IMR-90 (cell line): ENCODE measurements at regions not wholly inside any gene's neighbourhood (a gene's known extent, or its start where the extent isn't known, plus 50 kb on each side); places are given as distances from the start of the nearest gene placed in this dataset.

ENCODE experiments used
- ATAC-seq: fragments of 200-7000 bp; cut with Tn5 transposase; 2 replicates; pipeline ENCODE4 v1.9.1; 2020; ENCODE audit warnings: low read depth, mild to moderate bottlenecking, moderate library complexity
- BruUV-seq: library from RNA; stranded (reverse); fragments of 400-500 nt; replicated peaks from 2 replicates; lab custom pipeline; 2021; lab: Mats Ljungman, UMichigan
- CTCF ChIA-PET: fragments of 300-600 bp; formaldehyde crosslinking; extraction: SDS; loops from one replicate; lab custom pipeline; 2021; ENCODE audit warnings: antibody characterized with exemption; lab: Yijun Ruan, JAX
- POLR2A ChIA-PET: fragments of 300-600 bp; sonication (Branson Sonifier 250); formaldehyde crosslinking; loops from one replicate; lab custom pipeline; 2022; ENCODE audit warnings: antibody characterized with exemption; ENCODE audit not compliant: unreplicated experiment; lab: Charles Lee
- DNase-seq: peaks from one replicate; pipeline ENCODE4 v3.0.0; 2013
- H2AFZ ChIP-seq: replicated peaks from 2 replicates; pipeline ENCODE3; 2013; ENCODE audit warnings: low read length, mild to moderate bottlenecking; ENCODE audit not compliant: poor library complexity
- H2AK5ac ChIP-seq: 2 replicates; pipeline ENCODE4 v1.6.1; 2013; ENCODE audit warnings: low read depth, low read length, inconsistent platforms
- H2AK9ac ChIP-seq: replicated peaks from 2 replicates; pipeline ENCODE3; 2013; ENCODE audit warnings: mild to moderate bottlenecking, low read depth, low read length, moderate library complexity; ENCODE audit not compliant: poor library complexity
- H2BK120ac ChIP-seq: 2 replicates; pipeline ENCODE4 v1.6.1; 2013; ENCODE audit warnings: low read depth, low read length, inconsistent platforms
- H2BK15ac ChIP-seq: 3 replicates; pipeline ENCODE4 v1.6.1; 2013; ENCODE audit warnings: low read depth, low read length, inconsistent platforms
- H2BK20ac ChIP-seq: 2 replicates; pipeline ENCODE4 v1.6.1; 2013; ENCODE audit warnings: low read depth, mild to moderate bottlenecking, inconsistent platforms, low read length, moderate library complexity
- H2BK5ac ChIP-seq: 2 replicates; pipeline ENCODE4 v1.6.1; 2013; ENCODE audit warnings: mild to moderate bottlenecking, low read depth, low read length, inconsistent platforms; ENCODE audit not compliant: poor library complexity, severe bottlenecking
- H3K14ac ChIP-seq: replicated peaks from 2 replicates; pipeline ENCODE4 v1.6.1; 2013; ENCODE audit warnings: low read depth, low read length, inconsistent platforms
- H3K18ac ChIP-seq: 2 replicates; pipeline ENCODE4 v1.6.1; 2013; ENCODE audit warnings: low read depth, low read length, control low read depth
- H3K23ac ChIP-seq: 2 replicates; pipeline ENCODE4 v1.6.1; 2013; ENCODE audit warnings: low read depth, low read length, inconsistent platforms
- H3K27ac ChIP-seq: 2 replicates; pipeline ENCODE4 v1.5.1; 2013; ENCODE audit warnings: mild to moderate bottlenecking, control low read depth, low read length; ENCODE audit not compliant: insufficient read depth
- H3K27me3 ChIP-seq: 2 replicates; pipeline ENCODE4 v1.6.1; 2013; ENCODE audit warnings: low read length; ENCODE audit not compliant: control insufficient read depth, insufficient read depth
- H3K36me3 ChIP-seq: 2 replicates; pipeline ENCODE4 v1.6.1; 2013; ENCODE audit warnings: low read length, mixed read lengths; ENCODE audit not compliant: control insufficient read depth, insufficient read depth
- H3K4ac ChIP-seq: 2 replicates; pipeline ENCODE4 v1.6.1; 2013; ENCODE audit warnings: low read depth, low read length, inconsistent platforms
- H3K4me1 ChIP-seq: 2 replicates; pipeline ENCODE4 v1.6.1; 2013; ENCODE audit warnings: low read length, mixed read lengths; ENCODE audit not compliant: control insufficient read depth, insufficient read depth
- H3K4me2 ChIP-seq: 2 replicates; pipeline ENCODE4 v1.6.1; 2013; ENCODE audit warnings: low read depth, mild to moderate bottlenecking, control low read depth, low read length, moderate library complexity
- H3K4me3 ChIP-seq: 2 replicates; pipeline ENCODE4 v1.5.1; 2013; ENCODE audit warnings: low read depth, mild to moderate bottlenecking, control low read depth, low read length, moderate library complexity; ENCODE audit not compliant: insufficient read depth
- H3K56ac ChIP-seq: 2 replicates; pipeline ENCODE4 v1.6.1; 2013; ENCODE audit warnings: low read length, inconsistent platforms; ENCODE audit not compliant: insufficient read depth; ENCODE audit errors: extremely low read depth
- H3K79me1 ChIP-seq, 2 experiments: 2 replicates each; pipeline ENCODE4 v1.6.1; 2013; ENCODE audit warnings: low read length in 2 of 2, inconsistent platforms in 1 of 2, low read depth in 1 of 2
- H3K9ac ChIP-seq: 2 replicates; pipeline ENCODE4 v1.6.1; 2013; ENCODE audit warnings: low read depth, low read length, control low read depth
- H3K9me1 ChIP-seq: 2 replicates; pipeline ENCODE4 v1.6.1; 2013; ENCODE audit warnings: low read length, inconsistent platforms; ENCODE audit not compliant: insufficient read depth
- H3K9me3 ChIP-seq: 2 replicates; pipeline ENCODE4 v1.6.1; 2013; ENCODE audit warnings: low read length; ENCODE audit not compliant: control insufficient read depth, insufficient read depth
- H4K20me1 ChIP-seq: 2 replicates; pipeline ENCODE4 v1.6.1; 2013; ENCODE audit warnings: low read length, inconsistent platforms; ENCODE audit not compliant: insufficient read depth
- H4K5ac ChIP-seq: 2 replicates; pipeline ENCODE4 v1.6.1; 2013; ENCODE audit warnings: mild to moderate bottlenecking, low read depth, low read length, control low read depth
- H4K8ac ChIP-seq, 2 experiments: 2 replicates each; pipeline ENCODE4 v1.6.1; 2013; ENCODE audit warnings: low read depth in 2 of 2, low read length in 2 of 2, control low read depth in 1 of 2, inconsistent platforms in 1 of 2
- H4K91ac ChIP-seq: 2 replicates; pipeline ENCODE4 v1.6.1; 2013; ENCODE audit warnings: low read depth, low read length, inconsistent platforms; ENCODE audit not compliant: insufficient read depth
- BHLHE40 ChIP-seq: fragments of 150-350 bp; IDR thresholded peaks from 2 replicates; pipeline ENCODE4 v1.6.1; 2016; ENCODE audit warnings: mild to moderate bottlenecking, low read depth, low read length
- CEBPB ChIP-seq: IDR thresholded peaks from 2 replicates; pipeline ENCODE4 v1.6.1; 2012; ENCODE audit warnings: low read depth, low read length, improper control_type of control experiment
- CHD1 ChIP-seq: IDR thresholded peaks from 2 replicates; pipeline ENCODE4 v1.6.1; 2012; ENCODE audit warnings: low read depth, low read length, improper control_type of control experiment
- FOS ChIP-seq: fragments of 150-350 bp; IDR thresholded peaks from 2 replicates; pipeline ENCODE4 v1.6.1; 2016; ENCODE audit warnings: low read depth, low read length
- MAFK ChIP-seq: IDR thresholded peaks from 2 replicates; pipeline ENCODE4 v1.6.1; 2012; ENCODE audit warnings: low read depth, low read length, improper control_type of control experiment
- MXI1 ChIP-seq: IDR thresholded peaks from 2 replicates; pipeline ENCODE4 v1.6.1; 2012; ENCODE audit warnings: low read depth, mild to moderate bottlenecking, low read length, moderate library complexity, borderline replicate concordance
- NFE2L2 ChIP-seq: fragments of 150-350 bp; IDR thresholded peaks from 2 replicates; pipeline ENCODE4 v1.6.1; 2016; ENCODE audit warnings: low read depth, mild to moderate bottlenecking, low read length
- POLR2A ChIP-seq: IDR thresholded peaks from 2 replicates; pipeline ENCODE4 v1.6.1; 2012; ENCODE audit warnings: mild to moderate bottlenecking, low read depth, low read length
- RAD21 ChIP-seq: IDR thresholded peaks from 2 replicates; pipeline ENCODE4 v1.6.1; 2012; ENCODE audit warnings: low read length, improper control_type of control experiment
- RCOR1 ChIP-seq: IDR thresholded peaks from 2 replicates; pipeline ENCODE4 v1.6.1; 2012; ENCODE audit warnings: mild to moderate bottlenecking, low read length, improper control_type of control experiment; ENCODE audit not compliant: insufficient replicate concordance
- RFX5 ChIP-seq: IDR thresholded peaks from 2 replicates; pipeline ENCODE4 v1.8.0; 2012; ENCODE audit warnings: low read depth, mild to moderate bottlenecking, low read length, moderate library complexity
- WGBS, 2 experiments: methylation state at CpG; one replicate each; pipeline versions ENCODE4 v1.1.5 to v1.1.7; 2013; ENCODE audit warnings: missing lambda C conversion rate in 2 of 2; ENCODE audit not compliant: insufficient read length in 1 of 2; ENCODE audit errors: extremely low coverage in 2 of 2; 5-methylcytosine and 5-hydroxymethylcytosine counted together
- dilution Hi-C: fragments of 300-500 bp; cut with HindIII; formaldehyde crosslinking; loops from one replicate; pipeline ENCODE4 v1.14.3; 2018; ENCODE audit warnings: low sequenced_read_pairs; ENCODE audit not compliant: unreplicated experiment
- in situ Hi-C: fragments of 300-500 bp; cut with MboI; formaldehyde crosslinking; loops from 3 replicates; pipeline ENCODE4 v1.14.3; 2019; ENCODE audit warnings: low sequenced_read_pairs, inconsistent platforms, mixed read lengths
- intact Hi-C: fragments of 100-400 bp; cut with micrococcal nuclease; formaldehyde crosslinking; loops from 2 replicates; pipeline ENCODE4 v1.10.0; 2022
- TF ChIP-seq, protein P1 (sequence below): conservative IDR thresholded peaks from 2 replicates; pipeline ENCODE4 v1.5.1; 2012; ENCODE audit warnings: mild to moderate bottlenecking, low read depth, low read length, improper control_type of control experiment
- TF ChIP-seq, protein P2 (sequence below): fragments of 150-350 bp; IDR thresholded peaks from 2 replicates; pipeline ENCODE4 v1.6.1; 2017; ENCODE audit warnings: mild to moderate bottlenecking, antibody characterized with exemption, low read length, low read depth
- TF ChIP-seq, protein P3 (sequence below): fragments of 150-350 bp; IDR thresholded peaks from 2 replicates; pipeline ENCODE4 v1.6.1; 2016; ENCODE audit warnings: low read depth, mild to moderate bottlenecking, low read length, moderate library complexity, borderline replicate concordance

DNA sequence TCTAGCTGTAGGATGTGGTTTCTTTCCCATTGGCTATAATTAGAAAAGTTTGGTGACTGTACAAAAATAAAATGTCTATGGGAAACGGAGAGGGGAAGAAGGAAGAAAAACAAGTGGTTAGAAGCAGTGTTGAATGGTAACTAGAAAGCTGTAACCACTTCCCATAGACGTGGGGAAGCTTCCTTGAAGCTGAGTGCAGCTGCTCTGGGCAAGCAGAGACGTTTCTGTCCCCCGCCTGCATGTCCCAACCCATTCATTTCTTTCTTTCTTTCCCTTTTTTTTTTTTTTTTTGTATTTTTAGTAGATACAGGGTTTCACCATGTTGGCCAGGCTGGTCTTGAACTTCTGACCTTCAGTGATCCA, 367.8 kb upstream of the HS6ST1 start:
- Histone ChIP-seq H2BK120ac (no peak overlapping the region), H3K9me3 (no peaks in the 10 kb centered on the region), H3K27me3 (peaks cover 15% of the 10 kb centered on the region; the same call in 1 of the 2 replicates), H3K27ac (no peak overlapping the region), H3K18ac (no peak overlapping the region), H3K36me3 (no peaks in the 10 kb centered on the region), H3K9ac (no peak overlapping the region), H3K79me1 (no peaks in the 10 kb centered on the region), H3K23ac (no peak overlapping the region), H3K4me1 (no peaks in the 10 kb centered on the region), H2AK9ac (no peak overlapping the region), H4K91ac (no peak overlapping the region), H3K4me3 (no peak overlapping the region), H4K20me1 (no peaks in the 10 kb centered on the region), H3K56ac (no peak overlapping the region), H4K8ac (no peak overlapping the region), H2AK5ac (no peak overlapping the region), H3K9me1 (no peaks in the 10 kb centered on the region), H2BK5ac (no peak overlapping the region), H4K5ac (no peak overlapping the region), H3K4ac (no peak overlapping the region), H3K4me2 (no peak overlapping the region), H2BK15ac (no peak overlapping the region), H3K14ac (no peak overlapping the region), H2AFZ (no peak overlapping the region), H2BK20ac (no peak overlapping the region)
- no peak for TF ChIP-seq NFE2L2
- TF ChIP-seq RAD21, result no peak
- TF ChIP-seq MXI1, result no peak
- TF ChIP-seq, protein P1, sequence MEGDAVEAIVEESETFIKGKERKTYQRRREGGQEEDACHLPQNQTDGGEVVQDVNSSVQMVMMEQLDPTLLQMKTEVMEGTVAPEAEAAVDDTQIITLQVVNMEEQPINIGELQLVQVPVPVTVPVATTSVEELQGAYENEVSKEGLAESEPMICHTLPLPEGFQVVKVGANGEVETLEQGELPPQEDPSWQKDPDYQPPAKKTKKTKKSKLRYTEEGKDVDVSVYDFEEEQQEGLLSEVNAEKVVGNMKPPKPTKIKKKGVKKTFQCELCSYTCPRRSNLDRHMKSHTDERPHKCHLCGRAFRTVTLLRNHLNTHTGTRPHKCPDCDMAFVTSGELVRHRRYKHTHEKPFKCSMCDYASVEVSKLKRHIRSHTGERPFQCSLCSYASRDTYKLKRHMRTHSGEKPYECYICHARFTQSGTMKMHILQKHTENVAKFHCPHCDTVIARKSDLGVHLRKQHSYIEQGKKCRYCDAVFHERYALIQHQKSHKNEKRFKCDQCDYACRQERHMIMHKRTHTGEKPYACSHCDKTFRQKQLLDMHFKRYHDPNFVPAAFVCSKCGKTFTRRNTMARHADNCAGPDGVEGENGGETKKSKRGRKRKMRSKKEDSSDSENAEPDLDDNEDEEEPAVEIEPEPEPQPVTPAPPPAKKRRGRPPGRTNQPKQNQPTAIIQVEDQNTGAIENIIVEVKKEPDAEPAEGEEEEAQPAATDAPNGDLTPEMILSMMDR, result no peak
- TF ChIP-seq FOS, result no peak
- TF ChIP-seq RCOR1, result no peak
- no peak for TF ChIP-seq MAFK
- TF ChIP-seq BHLHE40, result no peak
- TF ChIP-seq, protein P2, sequence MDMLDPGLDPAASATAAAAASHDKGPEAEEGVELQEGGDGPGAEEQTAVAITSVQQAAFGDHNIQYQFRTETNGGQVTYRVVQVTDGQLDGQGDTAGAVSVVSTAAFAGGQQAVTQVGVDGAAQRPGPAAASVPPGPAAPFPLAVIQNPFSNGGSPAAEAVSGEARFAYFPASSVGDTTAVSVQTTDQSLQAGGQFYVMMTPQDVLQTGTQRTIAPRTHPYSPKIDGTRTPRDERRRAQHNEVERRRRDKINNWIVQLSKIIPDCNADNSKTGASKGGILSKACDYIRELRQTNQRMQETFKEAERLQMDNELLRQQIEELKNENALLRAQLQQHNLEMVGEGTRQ, result no peak
- TF ChIP-seq RFX5, result no peak
- TF ChIP-seq, protein P3, sequence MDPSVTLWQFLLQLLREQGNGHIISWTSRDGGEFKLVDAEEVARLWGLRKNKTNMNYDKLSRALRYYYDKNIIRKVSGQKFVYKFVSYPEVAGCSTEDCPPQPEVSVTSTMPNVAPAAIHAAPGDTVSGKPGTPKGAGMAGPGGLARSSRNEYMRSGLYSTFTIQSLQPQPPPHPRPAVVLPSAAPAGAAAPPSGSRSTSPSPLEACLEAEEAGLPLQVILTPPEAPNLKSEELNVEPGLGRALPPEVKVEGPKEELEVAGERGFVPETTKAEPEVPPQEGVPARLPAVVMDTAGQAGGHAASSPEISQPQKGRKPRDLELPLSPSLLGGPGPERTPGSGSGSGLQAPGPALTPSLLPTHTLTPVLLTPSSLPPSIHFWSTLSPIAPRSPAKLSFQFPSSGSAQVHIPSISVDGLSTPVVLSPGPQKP, result no peak
- no peak for TF ChIP-seq CEBPB
- TF ChIP-seq POLR2A, result no peak
- no peak for TF ChIP-seq CHD1
- ChIA-PET CTCF (no interaction called here), POLR2A (no interaction called here)
- ATAC-seq (no peak), DNase-seq (no peak)
- intact Hi-C loops, result no loop called here
- in situ Hi-C loops, result no loop called here
- no CpG with 5 or more reads among the region's 4 CpGs for WGBS, 2 experiments
- dilution Hi-C loops, result no loop called here
- no TSS peak for BruUV-seq
